ENCODE measurements at regions not wholly inside any gene's neighbourhood (a gene's known extent, or its start where the extent isn't known, plus 50 kb on each side); places are given as distances from the start of the nearest gene placed in this dataset.

DNA sequence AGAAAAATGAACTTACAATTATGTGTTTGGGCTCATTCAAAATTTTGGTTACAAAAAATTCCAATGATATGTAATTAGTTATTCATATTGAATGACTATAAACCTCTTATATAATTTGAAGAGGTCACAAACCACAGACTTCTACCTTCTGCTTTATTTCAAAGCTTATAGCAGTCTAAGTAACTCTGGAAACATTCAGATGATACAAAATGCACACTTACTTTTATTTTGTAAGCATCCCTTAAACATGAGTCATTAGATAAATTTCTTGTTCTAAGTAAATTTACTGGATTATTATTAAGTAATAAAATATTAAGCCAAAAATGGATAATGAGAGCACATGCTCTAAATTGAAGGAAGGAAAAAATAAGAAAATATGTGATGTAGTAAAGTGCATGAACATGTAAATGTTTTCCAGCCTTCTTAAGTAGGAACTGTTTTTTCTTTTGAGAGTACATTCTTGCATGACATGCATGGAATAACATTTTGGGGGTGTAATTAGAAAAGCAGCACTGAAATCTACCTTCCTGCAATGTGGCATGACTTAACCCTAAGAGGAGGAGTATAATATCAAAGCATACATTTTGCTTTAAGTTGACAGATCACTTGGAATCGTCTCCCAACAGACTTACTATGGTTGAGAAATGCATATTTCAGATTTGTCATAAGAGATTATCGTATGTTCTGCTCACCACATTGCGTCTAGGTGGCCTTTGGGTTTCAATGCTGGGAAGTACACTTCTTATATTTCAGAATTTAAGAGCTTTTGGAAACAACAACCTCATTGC, 372.7 kb upstream of the HSF2 start:
- no peak for DNase-seq

DNA sequence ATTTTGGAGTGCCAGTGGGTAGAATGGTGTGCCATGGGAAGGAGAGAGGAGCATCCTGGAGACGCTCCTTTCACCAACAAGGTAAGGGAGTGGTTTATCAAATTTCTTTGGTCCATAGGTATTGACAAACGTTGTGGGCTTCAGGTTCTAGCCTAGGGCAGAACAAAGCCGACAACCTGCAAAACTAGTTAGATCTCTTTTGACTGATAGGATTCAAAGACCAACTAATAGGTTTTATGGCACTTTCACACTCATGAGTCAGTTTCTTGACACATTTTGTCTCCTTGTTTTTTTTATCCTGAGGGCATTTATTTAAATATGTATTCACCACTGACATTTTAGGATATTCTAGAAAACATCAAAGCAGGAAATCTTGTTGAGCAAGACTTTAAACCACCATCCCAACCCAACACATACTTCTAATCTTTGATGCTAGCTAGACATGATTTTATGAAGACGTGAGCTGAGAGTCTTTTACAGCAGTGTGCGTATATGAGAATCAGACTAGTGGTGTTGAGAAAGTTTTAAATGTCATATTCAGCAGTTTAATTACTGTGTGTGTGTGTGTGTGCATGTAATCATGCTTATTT, 370.4 kb upstream of the HSF2 start:
- DNase-seq, result no peak

DNA sequence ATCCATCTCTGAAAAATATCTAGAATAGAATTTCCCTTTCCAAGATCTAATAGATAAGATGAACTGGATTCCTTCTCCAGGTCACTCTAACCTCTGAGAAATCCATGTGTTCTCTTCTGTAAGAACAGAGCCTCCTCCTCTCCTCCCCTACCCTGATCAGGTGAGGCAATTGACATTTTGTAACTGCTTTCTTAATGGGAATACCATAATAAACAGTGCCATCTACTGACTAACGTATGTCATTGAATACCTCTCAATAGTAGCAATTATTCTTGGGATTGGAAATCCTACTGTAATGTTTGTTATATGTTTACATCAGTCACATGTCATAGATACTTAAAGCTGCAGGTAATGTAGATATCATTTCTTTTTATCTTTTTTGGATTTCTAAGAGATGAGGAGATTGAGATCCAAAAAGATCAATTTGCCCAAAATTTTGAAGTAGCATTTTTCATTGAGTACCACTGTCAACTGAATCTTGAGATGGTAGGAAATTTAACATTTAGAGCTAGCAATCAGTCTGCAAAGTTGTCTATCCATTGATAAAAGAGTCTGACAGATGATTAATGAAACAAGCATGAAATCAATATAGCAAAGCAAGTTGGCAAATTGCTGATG, 365.8 kb upstream of the HSF2 start:
- DNase-seq, result no peak

- no peak for DNase-seq
These were observed 364.3 kb upstream of the HSF2 start for GRCh38 chr6:122035173-122035572.

DNA sequence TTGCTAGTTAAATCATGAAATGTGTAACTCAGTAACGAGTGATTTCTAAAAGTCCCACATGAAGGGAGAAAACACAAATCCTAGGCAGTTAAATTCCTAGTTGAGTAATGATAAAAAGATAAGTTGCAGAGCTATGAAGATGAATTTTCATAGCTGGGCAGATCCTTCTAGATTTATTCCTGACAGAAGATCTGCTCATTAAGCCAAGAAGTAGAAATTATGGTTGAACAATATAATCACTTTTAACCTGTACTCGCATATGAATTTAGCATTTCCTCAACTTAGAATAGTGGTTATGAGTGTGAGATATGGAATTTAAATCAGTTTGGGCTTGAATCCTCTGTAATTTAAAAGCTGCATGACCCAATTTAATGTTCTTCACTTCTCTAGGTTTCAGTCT, 359.2 kb upstream of the HSF2 start:
- no peak for DNase-seq

DNA sequence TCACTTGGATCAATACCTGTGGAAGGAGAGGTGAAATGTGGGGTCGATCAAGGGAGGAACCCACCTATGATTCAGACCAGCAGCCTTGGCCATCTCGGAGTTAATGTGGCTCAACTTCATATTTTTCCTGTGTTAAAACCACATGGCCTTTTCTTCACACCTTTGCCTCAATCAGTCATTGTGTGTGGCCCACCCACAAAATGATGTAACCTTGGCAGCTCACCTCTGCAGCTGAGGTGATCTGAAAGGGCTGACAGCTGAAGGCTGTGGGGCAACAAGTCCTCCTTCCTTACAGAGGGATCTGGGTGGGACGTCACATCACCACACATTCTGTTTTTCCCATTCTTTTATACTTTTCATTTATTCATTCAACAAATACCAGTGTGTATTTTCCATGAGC, 357.1 kb upstream of the HSF2 start:
- DNase-seq, result no peak

GRCh38 chr6:122042960-122043735, 356.3 kb upstream of the HSF2 start:
- no peak for DNase-seq

- DNase-seq, result no peak
These were observed 350.9 kb upstream of the HSF2 start for GRCh38 chr6:122048570-122048969.

DNA sequence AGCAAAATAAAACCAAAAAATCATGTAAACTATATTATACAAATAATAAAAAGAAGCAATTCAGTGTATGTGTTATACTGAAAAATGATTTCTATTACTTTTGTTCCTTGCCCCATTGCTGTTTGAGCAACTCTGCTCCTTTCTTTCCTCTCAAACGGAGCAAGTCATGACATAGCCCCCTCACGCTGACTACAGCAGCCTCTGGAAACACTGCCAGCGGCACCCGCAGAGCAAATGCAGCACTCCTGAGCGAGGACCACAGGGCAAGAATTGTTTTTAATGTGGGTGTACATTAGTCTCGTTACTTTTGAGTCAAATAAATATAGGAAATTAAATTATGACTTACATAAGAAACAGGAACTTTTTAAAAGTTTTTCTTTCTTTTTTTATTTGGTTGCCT, 350.1 kb upstream of the HSF2 start:
- no peak for DNase-seq

DNA sequence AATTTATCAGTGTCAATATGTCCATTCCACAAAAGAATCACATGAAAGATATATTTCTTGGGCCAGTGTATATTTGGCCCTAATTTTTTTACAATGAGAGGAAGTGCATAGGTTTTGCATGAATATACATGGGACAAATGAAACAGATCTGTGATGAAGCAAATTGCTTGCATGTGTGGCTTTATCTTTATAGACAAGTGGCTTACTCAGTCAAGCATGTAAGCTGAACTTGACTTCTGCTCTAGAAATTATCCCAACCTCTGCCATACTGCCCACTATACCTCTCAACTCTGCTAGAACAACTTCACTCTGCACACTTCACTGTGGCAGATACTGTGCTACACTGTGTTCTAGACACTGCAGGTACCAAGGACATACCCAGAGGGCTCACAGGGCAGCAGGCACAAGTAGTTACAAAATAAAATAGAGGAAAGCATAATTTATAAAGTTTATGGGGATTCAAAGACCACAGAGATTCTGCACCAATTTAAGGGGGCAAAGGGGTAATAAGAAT, 349.2 kb upstream of the HSF2 start:
- DNase-seq, result no peak

GRCh38 chr6:122052346-122052900, 347.0 kb upstream of the HSF2 start:
- DNase-seq, result no peak

DNA sequence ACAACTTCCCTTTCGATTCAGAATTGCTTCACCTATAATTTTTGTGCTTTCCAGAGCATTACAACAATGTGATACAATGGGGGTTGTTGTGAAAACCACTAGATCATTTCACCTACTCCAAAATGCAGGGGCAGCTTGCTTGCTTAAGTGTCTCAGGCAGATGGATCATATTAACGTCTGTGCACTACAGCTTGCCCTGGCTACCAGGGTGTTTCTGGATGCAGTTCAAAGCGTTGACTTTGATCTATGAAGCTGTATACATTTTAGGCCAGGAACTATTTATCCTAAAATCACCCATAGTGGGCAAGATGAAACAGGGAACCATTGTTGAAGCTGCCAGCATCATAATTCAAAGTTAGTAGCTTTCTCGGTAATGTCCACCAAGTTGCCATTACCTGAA, 339.5 kb upstream of the HSF2 start:
- DNase-seq, result no peak

- DNase-seq, result no peak
These were observed 337.6 kb upstream of the HSF2 start for GRCh38 chr6:122061855-122062254.

- DNase-seq, result no peak
These were observed 336.4 kb upstream of the HSF2 start for GRCh38 chr6:122063076-122063475.

- no peak for DNase-seq
These were observed 335.7 kb upstream of the HSF2 start for GRCh38 chr6:122063761-122064160.

- no peak for DNase-seq
These were observed 333.3 kb upstream of the HSF2 start for GRCh38 chr6:122066200-122066599.

GRCh38 chr6:122068291-122068769, 331.1 kb upstream of the HSF2 start:
- no peak for DNase-seq

- no peak for DNase-seq
These were observed 329.5 kb upstream of the HSF2 start for GRCh38 chr6:122069932-122070331.

DNA sequence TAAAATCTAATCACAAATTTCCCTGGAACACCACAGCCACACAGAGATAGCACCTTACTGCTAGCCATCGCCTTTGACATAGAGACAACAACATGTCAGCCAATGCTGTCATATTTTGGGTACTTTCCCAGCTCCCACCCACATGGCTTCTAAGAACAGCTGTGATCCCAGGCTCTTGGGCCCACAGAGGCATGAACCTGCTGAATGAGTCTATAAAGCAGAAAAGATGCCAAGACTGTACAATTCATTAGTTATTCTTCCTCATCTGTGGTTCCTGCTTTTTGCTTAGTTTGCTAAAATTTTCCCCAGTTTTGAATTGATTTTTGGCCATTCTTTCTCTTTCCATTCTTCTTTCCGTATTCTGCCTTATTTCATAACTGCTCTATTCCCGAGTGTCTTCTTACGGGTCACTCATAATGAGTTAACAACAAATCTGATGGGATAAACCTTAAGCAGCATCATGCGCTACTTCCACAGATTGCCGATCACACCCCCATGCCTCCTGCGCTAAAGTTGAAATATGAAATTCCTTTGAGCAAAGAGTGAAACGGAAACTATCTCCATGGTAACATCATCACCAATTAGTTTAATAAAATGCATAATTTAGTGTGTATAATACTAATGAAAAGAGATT, 327.3 kb upstream of the HSF2 start:
- DNase-seq, result peak; percentile 65

DNA sequence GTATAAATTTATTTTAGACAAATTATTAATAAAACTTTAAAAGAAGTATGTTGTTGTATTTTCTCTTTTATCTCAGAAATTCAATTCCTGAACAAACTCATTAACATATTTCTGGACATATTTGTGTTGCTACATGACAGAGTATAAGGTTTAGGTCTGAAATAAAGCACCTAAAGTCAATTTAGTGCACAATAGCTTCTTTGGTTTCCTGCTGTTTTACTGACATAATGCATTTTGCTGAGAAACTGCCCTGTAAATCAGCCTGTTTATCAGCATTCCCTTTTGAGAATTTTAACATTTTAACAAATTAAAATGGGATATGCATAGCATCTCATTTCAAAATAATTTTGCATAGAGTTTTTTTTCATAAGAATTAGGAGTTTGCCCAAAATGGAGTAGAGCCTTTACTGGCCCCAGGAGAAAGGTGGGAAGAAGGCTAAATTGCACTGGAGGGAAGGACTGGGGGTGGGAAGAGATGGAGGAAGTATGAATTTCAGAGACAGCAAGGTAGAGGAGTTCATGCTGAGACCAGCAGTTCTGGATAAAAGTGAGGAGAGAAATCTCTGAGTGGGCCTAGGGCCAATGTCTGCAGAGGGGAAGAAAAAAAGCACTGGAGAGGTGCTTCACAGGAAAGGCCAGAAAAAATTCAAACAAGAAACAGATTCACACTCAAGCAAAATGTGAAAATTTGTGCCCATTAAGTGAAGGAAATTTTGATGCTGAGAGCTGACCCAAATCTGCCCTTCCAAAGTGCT, 324.2 kb upstream of the HSF2 start:
- peak; percentile 58 for DNase-seq

GRCh38 chr6:122075917-122076316, 323.5 kb upstream of the HSF2 start:
- DNase-seq, result peak; percentile 63

DNA sequence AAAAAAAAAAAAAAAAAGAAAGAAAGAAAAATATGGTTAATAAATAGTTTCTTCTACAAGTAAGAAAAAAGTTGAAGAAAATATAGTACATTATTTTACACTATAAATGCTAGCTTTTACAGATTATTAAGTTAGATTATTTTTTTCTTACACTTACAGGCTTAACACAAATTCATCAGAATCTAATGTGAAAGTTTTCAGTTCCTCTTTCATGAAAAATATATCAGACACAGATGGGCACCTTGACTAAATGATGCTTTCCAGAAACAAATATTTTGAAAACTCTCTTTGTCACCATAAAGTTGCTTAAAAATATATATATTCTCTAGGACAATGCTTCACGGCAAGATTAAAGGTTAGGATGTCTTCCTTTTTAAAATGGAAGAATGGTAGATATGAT, 321.8 kb upstream of the HSF2 start:
- no peak for DNase-seq
